DMS79 (cell line): ENCODE measurements at regions not wholly inside any gene's neighbourhood (a gene's known extent, or its start where the extent isn't known, plus 50 kb on each side); places are given as distances from the start of the nearest gene placed in this dataset.

Experiments used
- DNase-seq: peaks from one replicate; lab custom pipeline; 2025; lab: John Stamatoyannopoulos, UW

GRCh38 chr2:8168022-8168717 is 513.7 kb upstream of the ID2 start:
- no peak for DNase-seq

GRCh38 chr2:8168876-8169424 is 512.9 kb upstream of the ID2 start:
- DNase-seq: no peak

GRCh38 chr2:8169443-8169842 is 512.4 kb upstream of the ID2 start:
- no peak for DNase-seq

GRCh38 chr2:8170552-8171327 is 511.1 kb upstream of the ID2 start:
- DNase-seq: no peak

- DNase-seq: no peak
These were observed 510.2 kb upstream of the ID2 start for GRCh38 chr2:8171608-8172007.

- DNase-seq: no peak
These were observed 509.2 kb upstream of the ID2 start for GRCh38 chr2:8172661-8173060.

- DNase-seq: no peak
These were observed 507.1 kb upstream of the ID2 start for GRCh38 chr2:8174641-8175257.

GRCh38 chr2:8176887-8177286 is 505.0 kb upstream of the ID2 start:
- DNase-seq: no peak

- DNase-seq: no peak
These were observed 504.3 kb upstream of the ID2 start for GRCh38 chr2:8177566-8177965.

- no peak for DNase-seq
These were observed 502.9 kb upstream of the ID2 start for GRCh38 chr2:8178911-8179310.

- DNase-seq: no peak
These were observed 492.5 kb upstream of the ID2 start for GRCh38 chr2:8189316-8189715.

GRCh38 chr2:8190279-8190678 is 491.6 kb upstream of the ID2 start:
- no peak for DNase-seq

GRCh38 chr2:8191427-8191826 is 490.4 kb upstream of the ID2 start:
- no peak for DNase-seq

- DNase-seq: no peak
These were observed 488.7 kb upstream of the ID2 start for GRCh38 chr2:8193146-8193545.

- peak; percentile 51 for DNase-seq
These were observed 487.9 kb upstream of the ID2 start for GRCh38 chr2:8193686-8194615.

- no peak for DNase-seq
These were observed 486.1 kb upstream of the ID2 start for GRCh38 chr2:8195784-8196183.

GRCh38 chr2:8196316-8196715 is 485.5 kb upstream of the ID2 start:
- no peak for DNase-seq

- DNase-seq: no peak
These were observed 484.8 kb upstream of the ID2 start for GRCh38 chr2:8197101-8197500.

- DNase-seq: no peak
These were observed 484.0 kb upstream of the ID2 start for GRCh38 chr2:8197825-8198224.

- DNase-seq: no peak
These were observed 483.0 kb upstream of the ID2 start for GRCh38 chr2:8198766-8199382.

GRCh38 chr2:8202132-8202531 is 479.7 kb upstream of the ID2 start:
- DNase-seq: peak; percentile 46
